ENCODE measurements at regions not wholly inside any gene's neighbourhood (a gene's known extent, or its start where the extent isn't known, plus 50 kb on each side); places are given as distances from the start of the nearest gene placed in this dataset.

DNA sequence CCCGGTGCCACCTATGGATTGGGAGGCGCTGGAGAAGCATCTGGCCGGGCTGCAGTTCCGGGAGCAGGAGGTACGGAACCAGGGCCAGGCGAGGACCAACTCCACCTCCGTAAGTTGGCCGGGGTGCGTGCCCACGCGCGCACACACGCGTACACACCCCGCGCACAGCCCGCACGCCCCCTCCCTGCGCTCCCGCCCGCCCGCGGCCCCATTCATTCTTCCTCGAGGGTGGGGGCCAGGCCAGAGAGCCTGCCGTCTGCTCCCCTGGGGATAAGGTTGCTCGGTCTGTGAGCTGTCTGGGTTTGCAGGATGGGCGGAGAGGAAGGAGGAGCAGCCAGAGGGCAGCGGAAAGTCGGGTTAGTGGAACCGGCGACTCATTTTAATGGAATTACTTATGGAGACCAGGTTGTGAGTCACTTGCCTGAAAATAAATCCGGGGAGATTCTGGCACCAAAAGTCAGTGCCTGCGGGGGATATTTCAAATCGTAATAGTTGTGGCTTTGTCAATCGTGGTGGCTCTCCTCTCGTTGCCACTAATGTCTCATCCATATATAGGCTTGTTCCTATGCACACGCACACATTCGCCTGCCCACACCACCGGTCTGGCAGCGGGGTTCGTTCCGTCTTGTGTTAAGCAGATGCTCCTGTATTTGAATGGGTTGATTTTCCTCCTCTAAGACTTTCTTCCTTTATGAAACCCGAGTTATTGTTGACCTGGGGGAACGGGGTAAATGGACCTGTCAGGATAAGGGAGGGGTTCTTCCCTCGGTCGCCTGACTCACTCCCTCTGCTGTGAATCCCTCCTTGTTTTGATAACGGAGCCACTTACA is 223.4 kb upstream of the IL12A start:
- POLR2A ChIA-PET = no interaction called here
- intact Hi-C loops (cut with micrococcal nuclease; ENCODE audit: unreplicated experiment) = no loop called here
- H4K20me1 ChIP-seq (ENCODE audit: insufficient read depth, low read length) = no peaks in the 10 kb centered on the region
- no peaks in the 10 kb centered on the region for H3K9me2 ChIP-seq (ENCODE audit: insufficient read depth, low read length)
- H3K4me3 ChIP-seq (ENCODE audit: low read depth, low read length, poor library complexity, severe bottlenecking) = no peak overlapping the region
- H3K9me3 ChIP-seq (ENCODE audit: low read length) = no peaks in the 10 kb centered on the region
- no peak overlapping the region; the same call in 1 of the 2 replicates for H3K4me2 ChIP-seq (ENCODE audit: low read length)
- BruUV-seq (replicated peaks) = no TSS peak
- no peaks in the 10 kb centered on the region for H3K79me2 ChIP-seq (ENCODE audit: insufficient read depth, low read depth, low read length)
- no peak overlapping the region for H2AFZ ChIP-seq (ENCODE audit: low read length)
- H3K27ac ChIP-seq (ENCODE audit: low read depth, low read length, poor library complexity, severe bottlenecking) = no peak overlapping the region
- H3K4me1 ChIP-seq (ENCODE audit: insufficient read depth, low read length, poor library complexity, severe bottlenecking) = no peaks in the 10 kb centered on the region
- CTCF ChIA-PET (ENCODE audit: unreplicated experiment) = no interaction called here
- H3K36me3 ChIP-seq (ENCODE audit: insufficient read depth, low read length) = no peaks in the 10 kb centered on the region
- DNase-seq (ENCODE audit: low spot score) = no peak
- TF ChIP-seq, protein P1, sequence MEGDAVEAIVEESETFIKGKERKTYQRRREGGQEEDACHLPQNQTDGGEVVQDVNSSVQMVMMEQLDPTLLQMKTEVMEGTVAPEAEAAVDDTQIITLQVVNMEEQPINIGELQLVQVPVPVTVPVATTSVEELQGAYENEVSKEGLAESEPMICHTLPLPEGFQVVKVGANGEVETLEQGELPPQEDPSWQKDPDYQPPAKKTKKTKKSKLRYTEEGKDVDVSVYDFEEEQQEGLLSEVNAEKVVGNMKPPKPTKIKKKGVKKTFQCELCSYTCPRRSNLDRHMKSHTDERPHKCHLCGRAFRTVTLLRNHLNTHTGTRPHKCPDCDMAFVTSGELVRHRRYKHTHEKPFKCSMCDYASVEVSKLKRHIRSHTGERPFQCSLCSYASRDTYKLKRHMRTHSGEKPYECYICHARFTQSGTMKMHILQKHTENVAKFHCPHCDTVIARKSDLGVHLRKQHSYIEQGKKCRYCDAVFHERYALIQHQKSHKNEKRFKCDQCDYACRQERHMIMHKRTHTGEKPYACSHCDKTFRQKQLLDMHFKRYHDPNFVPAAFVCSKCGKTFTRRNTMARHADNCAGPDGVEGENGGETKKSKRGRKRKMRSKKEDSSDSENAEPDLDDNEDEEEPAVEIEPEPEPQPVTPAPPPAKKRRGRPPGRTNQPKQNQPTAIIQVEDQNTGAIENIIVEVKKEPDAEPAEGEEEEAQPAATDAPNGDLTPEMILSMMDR (conservative IDR thresholded peaks at IDR 0.05; ENCODE audit: low read length) = no peak
- no peak for TF ChIP-seq EZH2phosphoT487 (IDR thresholded peaks at IDR 0.05; ENCODE audit: borderline replicate concordance, low read depth, low read length)

DNA sequence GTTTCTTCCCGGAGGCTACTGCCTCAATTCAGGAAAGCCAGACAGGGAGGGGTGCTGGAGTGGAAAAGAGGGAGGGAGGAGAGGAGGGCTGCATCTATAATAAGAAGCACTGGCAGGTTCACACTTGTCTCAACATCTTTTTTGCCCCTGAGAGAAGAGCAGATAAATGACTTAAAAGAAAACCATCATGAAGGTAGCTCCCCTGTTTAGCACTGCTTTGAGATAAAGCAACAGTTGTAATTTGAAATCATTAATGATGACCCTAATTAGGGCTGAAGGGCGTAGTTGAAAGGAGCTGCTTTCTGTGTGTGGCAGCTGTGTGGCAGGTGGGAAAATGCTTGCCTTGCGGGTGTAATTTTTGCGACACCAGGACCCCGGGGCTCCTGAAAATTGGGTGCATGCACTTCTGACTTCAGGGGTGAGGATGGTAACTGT is 222.8 kb upstream of the IL12A start:
- Histone ChIP-seq H3K4me3 (ENCODE audit: low read depth, low read length, poor library complexity, severe bottlenecking) (no peak overlapping the region), H3K4me1 (ENCODE audit: insufficient read depth, low read length, poor library complexity, severe bottlenecking) (no peaks in the 10 kb centered on the region), H4K20me1 (ENCODE audit: insufficient read depth, low read length) (no peaks in the 10 kb centered on the region), H3K27ac (ENCODE audit: low read depth, low read length, poor library complexity, severe bottlenecking) (no peak overlapping the region), H3K4me2 (ENCODE audit: low read length) (no peak overlapping the region), H3K9me2 (ENCODE audit: insufficient read depth, low read length) (no peaks in the 10 kb centered on the region), H3K79me2 (ENCODE audit: insufficient read depth, low read depth, low read length) (no peaks in the 10 kb centered on the region), H2AFZ (ENCODE audit: low read length) (no peak overlapping the region), H3K9me3 (ENCODE audit: low read length) (no peaks in the 10 kb centered on the region), H3K36me3 (ENCODE audit: insufficient read depth, low read length) (no peaks in the 10 kb centered on the region)
- no TSS peak for BruUV-seq (replicated peaks)
- POLR2A ChIA-PET = no interaction called here
- no peak for DNase-seq (ENCODE audit: low spot score)
- TF ChIP-seq EZH2phosphoT487 (IDR thresholded peaks at IDR 0.05; ENCODE audit: borderline replicate concordance, low read depth, low read length) = no peak
- TF ChIP-seq, protein P1 (conservative IDR thresholded peaks at IDR 0.05; ENCODE audit: low read length) = no peak
- CTCF ChIA-PET (ENCODE audit: unreplicated experiment) = no interaction called here
- intact Hi-C loops (cut with micrococcal nuclease; ENCODE audit: unreplicated experiment) = no loop called here

DNA sequence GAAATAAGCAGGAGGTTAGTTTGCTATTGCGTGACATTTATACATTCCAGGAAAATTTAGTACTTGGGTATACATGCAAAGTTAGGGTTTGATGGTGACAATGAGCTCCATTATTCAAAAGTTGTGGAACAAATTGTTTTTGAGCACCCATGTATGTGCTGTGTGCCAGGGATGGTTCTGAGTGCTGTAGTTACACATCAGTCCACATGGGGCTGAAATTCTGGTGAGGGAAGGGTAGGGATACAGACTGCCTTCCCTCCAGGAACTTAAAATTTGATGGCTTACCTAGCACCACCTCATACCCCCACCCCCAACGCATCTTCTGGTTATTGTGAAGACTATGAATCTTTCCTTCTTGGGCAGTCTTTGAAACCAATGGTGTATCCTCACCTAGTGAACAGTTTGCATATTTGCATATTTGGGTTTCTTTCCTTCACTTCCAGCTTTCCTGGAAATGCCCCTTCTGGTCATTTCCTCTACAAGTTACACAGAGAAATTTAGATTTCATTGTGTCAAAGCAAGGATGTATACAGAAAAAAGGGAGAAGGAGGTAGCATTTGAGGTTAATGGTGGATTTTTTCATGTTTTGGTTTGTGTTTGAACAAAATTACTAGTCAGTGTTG is 222.0 kb upstream of the IL12A start:
- no TSS peak for BruUV-seq (replicated peaks)
- Histone ChIP-seq H3K79me2 (ENCODE audit: insufficient read depth, low read depth, low read length) (no peaks in the 10 kb centered on the region), H3K9me2 (ENCODE audit: insufficient read depth, low read length) (no peaks in the 10 kb centered on the region), H3K27ac (ENCODE audit: low read depth, low read length, poor library complexity, severe bottlenecking) (no peak overlapping the region), H3K9me3 (ENCODE audit: low read length) (no peaks in the 10 kb centered on the region), H4K20me1 (ENCODE audit: insufficient read depth, low read length) (no peaks in the 10 kb centered on the region), H3K4me3 (ENCODE audit: low read depth, low read length, poor library complexity, severe bottlenecking) (no peak overlapping the region), H3K36me3 (ENCODE audit: insufficient read depth, low read length) (no peaks in the 10 kb centered on the region), H2AFZ (ENCODE audit: low read length) (no peak overlapping the region), H3K4me1 (ENCODE audit: insufficient read depth, low read length, poor library complexity, severe bottlenecking) (no peaks in the 10 kb centered on the region), H3K4me2 (ENCODE audit: low read length) (no peak overlapping the region)
- intact Hi-C loops (cut with micrococcal nuclease; ENCODE audit: unreplicated experiment) = no loop called here
- CTCF ChIA-PET (ENCODE audit: unreplicated experiment) = no interaction called here
- TF ChIP-seq, protein P1 (conservative IDR thresholded peaks at IDR 0.05; ENCODE audit: low read length) = no peak; the same call in 1 of the 2 replicates
- no peak for TF ChIP-seq EZH2phosphoT487 (IDR thresholded peaks at IDR 0.05; ENCODE audit: borderline replicate concordance, low read depth, low read length)
- POLR2A ChIA-PET = no interaction called here
- DNase-seq (ENCODE audit: low spot score) = no peak

Data from OCI-LY7 (cell line).